Sigmoid colon (tissue), 4 donors: ENCODE measurements at regions not wholly inside any gene's neighbourhood (a gene's known extent, or its start where the extent isn't known, plus 50 kb on each side); places are given as distances from the start of the nearest gene placed in this dataset.

ENCODE experiments used
- EP300 ChIP-seq, 4 donors: sonication (generic); formaldehyde crosslinking; IDR thresholded peaks; one replicate each; pipeline ENCODE4 v1.6.1; 2017; ENCODE audit warnings: antibody characterized with exemption in 4 of 4
- POLR2A ChIP-seq, 2 donors: fragments of 450-650 bp; IDR thresholded peaks; one replicate each; pipeline ENCODE4 v1.6.1; 2016; ENCODE audit warnings: antibody characterized with exemption in 2 of 2, mild to moderate bottlenecking in 2 of 2, moderate library complexity in 2 of 2
- POLR2AphosphoS5 ChIP-seq, 4 donors: sonication (generic); formaldehyde crosslinking; IDR thresholded peaks; one replicate each; pipeline ENCODE4 v1.6.1; 2017; ENCODE audit warnings: antibody characterized with exemption in 4 of 4
- TF ChIP-seq, protein P1 (sequence below), 4 experiments: fragments of 450-650 bp in 3 of 4; fragments of 200-600 bp in 1 of 4; IDR thresholded peaks; one replicate each; pipeline ENCODE4 v1.5.1; 2016 to 2019; ENCODE audit warnings: antibody characterized with exemption in 4 of 4, mild to moderate bottlenecking in 3 of 4, moderate library complexity in 2 of 4

DNA sequence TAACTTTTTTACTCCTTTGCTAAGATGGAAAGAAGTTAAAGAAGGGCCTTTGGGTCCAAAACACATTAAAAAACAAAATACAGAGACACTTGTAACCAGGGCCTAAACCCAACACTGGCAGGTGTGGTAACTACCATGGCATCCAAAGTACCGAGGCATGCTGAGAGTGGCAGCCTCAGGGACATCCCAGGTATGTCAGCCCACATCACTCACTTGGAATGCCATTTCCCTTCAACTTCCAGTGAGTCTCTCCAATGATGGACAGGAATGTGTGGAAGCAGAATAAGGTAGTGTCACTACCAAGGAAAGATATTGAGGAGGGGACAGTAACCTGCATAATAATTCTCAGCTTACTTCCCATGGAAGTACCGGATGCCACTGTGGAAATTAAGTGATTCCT lies 79.5 kb upstream of the SCOC start:
- TF ChIP-seq, protein P1, sequence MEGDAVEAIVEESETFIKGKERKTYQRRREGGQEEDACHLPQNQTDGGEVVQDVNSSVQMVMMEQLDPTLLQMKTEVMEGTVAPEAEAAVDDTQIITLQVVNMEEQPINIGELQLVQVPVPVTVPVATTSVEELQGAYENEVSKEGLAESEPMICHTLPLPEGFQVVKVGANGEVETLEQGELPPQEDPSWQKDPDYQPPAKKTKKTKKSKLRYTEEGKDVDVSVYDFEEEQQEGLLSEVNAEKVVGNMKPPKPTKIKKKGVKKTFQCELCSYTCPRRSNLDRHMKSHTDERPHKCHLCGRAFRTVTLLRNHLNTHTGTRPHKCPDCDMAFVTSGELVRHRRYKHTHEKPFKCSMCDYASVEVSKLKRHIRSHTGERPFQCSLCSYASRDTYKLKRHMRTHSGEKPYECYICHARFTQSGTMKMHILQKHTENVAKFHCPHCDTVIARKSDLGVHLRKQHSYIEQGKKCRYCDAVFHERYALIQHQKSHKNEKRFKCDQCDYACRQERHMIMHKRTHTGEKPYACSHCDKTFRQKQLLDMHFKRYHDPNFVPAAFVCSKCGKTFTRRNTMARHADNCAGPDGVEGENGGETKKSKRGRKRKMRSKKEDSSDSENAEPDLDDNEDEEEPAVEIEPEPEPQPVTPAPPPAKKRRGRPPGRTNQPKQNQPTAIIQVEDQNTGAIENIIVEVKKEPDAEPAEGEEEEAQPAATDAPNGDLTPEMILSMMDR (IDR thresholded peaks at IDR 0.05), result no peak
- TF ChIP-seq POLR2A (IDR thresholded peaks at IDR 0.05) (no peak), POLR2AphosphoS5 (IDR thresholded peaks at IDR 0.05) (no peak), EP300 (IDR thresholded peaks at IDR 0.05) (no peak)
